C4-2B (cell line): ENCODE measurements at regions not wholly inside any gene's neighbourhood (a gene's known extent, or its start where the extent isn't known, plus 50 kb on each side); places are given as distances from the start of the nearest gene placed in this dataset.

Experiments
- H3K27ac ChIP-seq: fragments of 450-650 bp; 2 replicates; pipeline ENCODE4 v1.5.1; 2017
- ZFX ChIP-seq: fragments of 450-650 bp; IDR thresholded peaks from 2 replicates; pipeline ENCODE4 v1.6.1; 2017
- TF ChIP-seq, protein P1 (sequence below): fragments of 450-650 bp; conservative IDR thresholded peaks from 2 replicates; pipeline ENCODE4 v1.5.1; 2017; ENCODE audit warnings: mild to moderate bottlenecking

DNA sequence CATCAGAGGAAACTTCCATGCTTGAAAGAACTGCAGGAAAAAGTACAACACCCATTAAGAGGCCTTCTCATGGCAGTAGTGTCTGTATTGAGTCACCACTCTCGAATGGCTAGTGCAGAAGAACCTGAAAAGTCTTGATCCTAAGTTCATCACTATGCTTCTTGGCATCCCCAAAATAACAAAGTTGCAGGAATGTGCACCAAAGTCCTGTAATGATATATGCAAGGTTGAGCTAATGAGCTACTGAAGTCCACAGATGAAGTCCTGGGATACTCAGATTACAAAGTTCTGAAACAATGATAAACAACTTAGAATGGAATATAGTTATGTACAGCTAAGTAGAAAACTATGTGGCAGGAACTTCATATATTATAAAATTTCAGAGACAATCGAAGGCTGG lies 545.4 kb downstream of the FOXG1 start:
- TF ChIP-seq, protein P1, sequence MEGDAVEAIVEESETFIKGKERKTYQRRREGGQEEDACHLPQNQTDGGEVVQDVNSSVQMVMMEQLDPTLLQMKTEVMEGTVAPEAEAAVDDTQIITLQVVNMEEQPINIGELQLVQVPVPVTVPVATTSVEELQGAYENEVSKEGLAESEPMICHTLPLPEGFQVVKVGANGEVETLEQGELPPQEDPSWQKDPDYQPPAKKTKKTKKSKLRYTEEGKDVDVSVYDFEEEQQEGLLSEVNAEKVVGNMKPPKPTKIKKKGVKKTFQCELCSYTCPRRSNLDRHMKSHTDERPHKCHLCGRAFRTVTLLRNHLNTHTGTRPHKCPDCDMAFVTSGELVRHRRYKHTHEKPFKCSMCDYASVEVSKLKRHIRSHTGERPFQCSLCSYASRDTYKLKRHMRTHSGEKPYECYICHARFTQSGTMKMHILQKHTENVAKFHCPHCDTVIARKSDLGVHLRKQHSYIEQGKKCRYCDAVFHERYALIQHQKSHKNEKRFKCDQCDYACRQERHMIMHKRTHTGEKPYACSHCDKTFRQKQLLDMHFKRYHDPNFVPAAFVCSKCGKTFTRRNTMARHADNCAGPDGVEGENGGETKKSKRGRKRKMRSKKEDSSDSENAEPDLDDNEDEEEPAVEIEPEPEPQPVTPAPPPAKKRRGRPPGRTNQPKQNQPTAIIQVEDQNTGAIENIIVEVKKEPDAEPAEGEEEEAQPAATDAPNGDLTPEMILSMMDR = no peak
- no peak for TF ChIP-seq ZFX
- H3K27ac ChIP-seq = no peak overlapping the region

DNA sequence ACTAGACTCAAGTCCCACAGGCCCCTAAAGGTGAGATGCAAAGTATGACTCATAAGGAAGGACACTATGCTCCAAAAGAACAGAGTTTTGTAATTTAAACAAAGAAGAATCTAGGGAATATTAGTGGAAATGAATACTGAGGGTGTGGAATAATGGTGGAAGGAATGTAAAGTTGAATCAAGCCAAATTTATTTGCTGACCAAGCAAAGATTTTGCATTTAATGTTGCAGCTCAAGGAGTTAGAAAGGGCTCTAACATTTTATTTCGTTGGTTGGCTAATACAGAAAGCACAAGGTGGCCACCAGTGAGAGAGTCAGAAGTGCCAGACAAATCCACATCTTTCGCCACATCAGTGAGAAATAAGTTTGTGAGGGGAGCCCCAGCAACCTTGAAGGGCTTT lies 550.3 kb downstream of the FOXG1 start:
- TF ChIP-seq, protein P1 = no peak
- TF ChIP-seq ZFX = no peak
- no peak overlapping the region for H3K27ac ChIP-seq

DNA sequence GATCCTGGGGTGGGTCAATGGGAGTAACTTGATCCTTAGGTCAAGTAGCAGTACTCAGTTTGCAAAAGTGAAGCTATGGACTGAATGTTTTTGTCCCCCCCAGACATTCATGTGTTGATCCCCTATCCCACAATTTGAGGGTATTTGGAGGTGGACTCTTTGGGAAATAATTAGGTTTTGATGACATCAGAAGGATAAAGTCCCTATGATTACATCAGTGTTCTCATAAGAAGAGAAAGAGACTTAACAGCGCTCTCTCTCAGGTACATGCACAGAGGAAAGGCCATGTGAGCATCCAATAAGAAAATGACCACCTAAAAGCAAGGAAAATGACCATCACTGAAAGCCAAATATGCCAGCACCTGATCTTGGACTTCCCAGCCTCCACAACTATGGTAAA lies 550.8 kb downstream of the FOXG1 start:
- H3K27ac ChIP-seq = no peak overlapping the region
- TF ChIP-seq, protein P1 = no peak
- no peak for TF ChIP-seq ZFX

DNA sequence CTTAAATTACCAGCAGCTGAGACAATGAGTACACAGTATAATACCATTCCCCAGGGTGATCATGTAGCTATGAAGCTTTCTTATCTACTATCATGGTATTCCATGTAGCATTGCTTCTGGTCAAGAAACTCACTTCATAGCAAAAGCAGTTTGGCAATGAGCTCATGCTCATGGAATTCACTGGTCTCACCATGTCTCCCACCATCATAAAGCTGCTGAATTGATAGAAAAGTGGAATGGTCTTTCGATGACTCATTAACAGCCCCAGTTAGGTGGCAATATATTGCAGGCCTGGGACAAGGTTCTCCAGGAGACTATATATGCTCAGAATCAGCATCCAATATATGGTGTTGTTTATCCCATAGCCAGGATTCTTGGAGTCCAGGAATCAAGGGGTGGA lies 553.7 kb downstream of the FOXG1 start:
- no peak overlapping the region for H3K27ac ChIP-seq
- TF ChIP-seq ZFX = no peak
- TF ChIP-seq, protein P1 = no peak

DNA sequence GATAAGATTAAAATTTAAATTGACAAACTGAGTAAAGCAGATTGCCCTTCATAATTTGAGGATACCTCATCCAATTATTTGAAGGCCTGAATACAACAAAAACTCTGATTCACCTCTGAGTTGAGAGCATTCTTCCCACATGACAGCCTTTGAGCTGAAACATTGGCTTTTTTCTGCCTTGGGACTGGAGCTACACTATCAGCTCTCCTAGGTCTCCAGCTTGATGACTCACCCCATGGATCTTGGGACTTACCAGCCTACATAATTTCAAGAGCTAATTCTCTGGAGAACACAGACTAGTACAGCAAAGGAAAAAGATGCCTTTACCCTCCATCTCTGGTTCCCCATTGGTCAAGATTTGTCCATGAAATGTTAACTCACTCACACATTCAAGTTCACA lies 555.1 kb downstream of the FOXG1 start:
- TF ChIP-seq ZFX = no peak
- TF ChIP-seq, protein P1 = no peak
- H3K27ac ChIP-seq = no peak overlapping the region

DNA sequence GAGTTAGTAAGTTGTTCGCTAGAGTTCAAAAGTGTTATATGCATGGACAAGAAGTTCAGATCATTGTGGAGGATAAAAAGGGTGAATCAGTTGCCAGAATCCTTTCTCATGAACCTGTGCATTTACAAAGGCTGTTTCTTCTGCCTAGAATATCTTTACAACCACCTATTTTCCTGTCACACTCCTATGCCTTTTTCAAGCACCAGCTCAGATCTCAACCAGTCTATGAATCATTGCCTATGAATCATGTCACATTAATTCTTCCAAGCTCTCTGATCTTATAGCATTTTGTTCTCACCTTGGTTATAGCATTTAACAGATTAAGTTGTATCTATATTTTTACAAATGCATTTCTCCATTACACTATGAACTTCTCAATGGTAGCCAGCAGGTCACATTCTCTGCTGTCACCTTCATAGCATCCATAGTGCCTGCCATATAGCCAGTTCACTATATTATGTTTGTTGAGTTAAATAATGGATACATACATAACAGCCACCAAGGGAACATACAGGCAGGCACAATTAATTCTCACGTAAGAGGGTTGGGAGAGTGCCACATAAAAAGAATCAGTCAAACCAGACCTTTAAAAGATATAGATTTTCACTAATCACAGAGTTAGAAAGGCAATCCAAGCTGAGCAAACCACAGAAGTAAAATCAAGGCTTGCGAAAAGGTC lies 573.0 kb downstream of the FOXG1 start:
- TF ChIP-seq ZFX = no peak
- TF ChIP-seq, protein P1 = no peak
- H3K27ac ChIP-seq = no peak overlapping the region

DNA sequence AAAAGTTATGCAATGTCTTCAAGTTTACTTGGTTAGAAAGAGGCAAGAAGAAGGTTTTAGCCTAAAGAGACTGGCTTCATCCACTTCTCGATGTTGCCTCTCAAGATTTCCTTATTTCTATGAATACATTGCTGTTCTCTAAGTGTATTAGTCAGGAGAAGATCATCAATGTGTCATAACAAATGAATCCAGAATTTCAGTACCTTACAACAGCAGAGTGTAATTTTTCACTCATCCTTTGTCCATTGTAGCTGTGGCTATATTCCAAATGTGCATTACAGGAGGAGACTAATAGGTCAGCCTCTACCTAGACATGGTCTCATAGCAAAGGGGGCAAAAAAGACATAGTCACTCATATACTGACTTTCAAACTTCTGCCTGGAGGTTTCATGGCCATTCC lies 579.1 kb downstream of the PRKD1 start:
- H3K27ac ChIP-seq = no peak overlapping the region
- TF ChIP-seq, protein P1 = no peak
- TF ChIP-seq ZFX = no peak
